ENCODE measurements at regions not wholly inside any gene's neighbourhood (a gene's known extent, or its start where the extent isn't known, plus 50 kb on each side); places are given as distances from the start of the nearest gene placed in this dataset.

- DNase-seq = no peak
- Histone ChIP-seq H3K9me3 (no peaks in the 10 kb centered on the region), H3K4me1 (ENCODE audit: insufficient read depth) (no peaks in the 10 kb centered on the region), H3K36me3 (no peaks in the 10 kb centered on the region), H3K27ac (no peak overlapping the region), H3K4me3 (no peak overlapping the region), H3K27me3 (no peaks in the 10 kb centered on the region)
- intact Hi-C loops (cut with DNase I) = no loop called here
- 68 to 85% (median 76%) methylated on average over 1 of the region's 1 CpG for WGBS, 3 donors
- no peak for TF ChIP-seq EP300 (IDR thresholded peaks at IDR 0.05)
- no peak for TF ChIP-seq POLR2A (IDR thresholded peaks at IDR 0.05)
- TF ChIP-seq, protein P1, sequence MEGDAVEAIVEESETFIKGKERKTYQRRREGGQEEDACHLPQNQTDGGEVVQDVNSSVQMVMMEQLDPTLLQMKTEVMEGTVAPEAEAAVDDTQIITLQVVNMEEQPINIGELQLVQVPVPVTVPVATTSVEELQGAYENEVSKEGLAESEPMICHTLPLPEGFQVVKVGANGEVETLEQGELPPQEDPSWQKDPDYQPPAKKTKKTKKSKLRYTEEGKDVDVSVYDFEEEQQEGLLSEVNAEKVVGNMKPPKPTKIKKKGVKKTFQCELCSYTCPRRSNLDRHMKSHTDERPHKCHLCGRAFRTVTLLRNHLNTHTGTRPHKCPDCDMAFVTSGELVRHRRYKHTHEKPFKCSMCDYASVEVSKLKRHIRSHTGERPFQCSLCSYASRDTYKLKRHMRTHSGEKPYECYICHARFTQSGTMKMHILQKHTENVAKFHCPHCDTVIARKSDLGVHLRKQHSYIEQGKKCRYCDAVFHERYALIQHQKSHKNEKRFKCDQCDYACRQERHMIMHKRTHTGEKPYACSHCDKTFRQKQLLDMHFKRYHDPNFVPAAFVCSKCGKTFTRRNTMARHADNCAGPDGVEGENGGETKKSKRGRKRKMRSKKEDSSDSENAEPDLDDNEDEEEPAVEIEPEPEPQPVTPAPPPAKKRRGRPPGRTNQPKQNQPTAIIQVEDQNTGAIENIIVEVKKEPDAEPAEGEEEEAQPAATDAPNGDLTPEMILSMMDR (IDR thresholded peaks at IDR 0.05) = no peak
Measured at GRCh38 chr13:71054358-71054757, 812.6 kb downstream of the DACH1 start.

- DNase-seq = no peak
- Histone ChIP-seq H3K27me3 (no peaks in the 10 kb centered on the region), H3K9me3 (no peaks in the 10 kb centered on the region), H3K4me1 (ENCODE audit: insufficient read depth) (no peaks in the 10 kb centered on the region), H3K4me3 (no peak overlapping the region), H3K27ac (no peak overlapping the region), H3K36me3 (no peaks in the 10 kb centered on the region)
- WGBS, 3 donors = 90 to 92% (median 92%) methylated on average over 2 of the region's 2 CpGs
- intact Hi-C loops (cut with DNase I) = no loop called here
- TF ChIP-seq EP300 (IDR thresholded peaks at IDR 0.05) (no peak), POLR2A (IDR thresholded peaks at IDR 0.05) (no peak)
- TF ChIP-seq, protein P1 (IDR thresholded peaks at IDR 0.05) = no peak
Measured at GRCh38 chr13:71051573-71051972, 815.4 kb downstream of the DACH1 start.

GRCh38 chr13:71046360-71047079, 820.5 kb downstream of the DACH1 start:
- Histone ChIP-seq H3K9me3 (no peaks in the 10 kb centered on the region), H3K4me3 (no peak overlapping the region), H3K4me1 (ENCODE audit: insufficient read depth) (no peaks in the 10 kb centered on the region), H3K27ac (no peak overlapping the region), H3K36me3 (no peaks in the 10 kb centered on the region), H3K27me3 (no peaks in the 10 kb centered on the region)
- no peak for DNase-seq
- TF ChIP-seq POLR2A (IDR thresholded peaks at IDR 0.05) = no peak
- TF ChIP-seq, protein P1 (IDR thresholded peaks at IDR 0.05) = no peak
- TF ChIP-seq EP300 (IDR thresholded peaks at IDR 0.05) = no peak
- 4 to 32% (median 7%) methylated on average over 2 of the region's 2 CpGs for WGBS, 3 donors
- intact Hi-C loops (cut with DNase I) = no loop called here

DNA sequence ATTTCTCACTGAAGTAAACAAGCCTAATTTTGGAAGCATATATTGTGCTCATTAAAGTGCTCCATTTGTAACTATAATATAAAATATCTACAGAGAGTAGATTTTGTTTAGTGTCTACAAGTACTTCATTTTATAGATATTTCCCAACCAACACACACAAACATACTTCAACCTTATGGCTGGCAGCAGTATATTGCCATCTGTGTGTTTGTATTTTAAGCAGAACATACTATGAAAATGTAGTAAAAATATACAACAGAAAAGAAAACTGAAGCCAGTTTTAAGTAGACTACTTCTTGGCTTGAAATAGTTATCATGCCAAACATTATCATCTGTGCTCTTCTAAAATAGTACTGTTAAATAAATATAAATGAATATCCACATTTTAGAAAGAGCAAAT, 821.9 kb downstream of the DACH1 start:
- no peak for DNase-seq
- no peak for TF ChIP-seq EP300 (IDR thresholded peaks at IDR 0.05)
- no peak for TF ChIP-seq POLR2A (IDR thresholded peaks at IDR 0.05)
- TF ChIP-seq, protein P1 (IDR thresholded peaks at IDR 0.05) = no peak
- Histone ChIP-seq H3K9me3 (no peaks in the 10 kb centered on the region), H3K36me3 (no peaks in the 10 kb centered on the region), H3K27ac (no peak overlapping the region), H3K4me3 (no peak overlapping the region), H3K27me3 (no peaks in the 10 kb centered on the region), H3K4me1 (ENCODE audit: insufficient read depth) (no peaks in the 10 kb centered on the region)
- intact Hi-C loops (cut with DNase I) = no loop called here

Data from ovary (tissue), 7 donors.